ENCODE measurements at regions not wholly inside any gene's neighbourhood (a gene's known extent, or its start where the extent isn't known, plus 50 kb on each side); places are given as distances from the start of the nearest gene placed in this dataset.

DNA sequence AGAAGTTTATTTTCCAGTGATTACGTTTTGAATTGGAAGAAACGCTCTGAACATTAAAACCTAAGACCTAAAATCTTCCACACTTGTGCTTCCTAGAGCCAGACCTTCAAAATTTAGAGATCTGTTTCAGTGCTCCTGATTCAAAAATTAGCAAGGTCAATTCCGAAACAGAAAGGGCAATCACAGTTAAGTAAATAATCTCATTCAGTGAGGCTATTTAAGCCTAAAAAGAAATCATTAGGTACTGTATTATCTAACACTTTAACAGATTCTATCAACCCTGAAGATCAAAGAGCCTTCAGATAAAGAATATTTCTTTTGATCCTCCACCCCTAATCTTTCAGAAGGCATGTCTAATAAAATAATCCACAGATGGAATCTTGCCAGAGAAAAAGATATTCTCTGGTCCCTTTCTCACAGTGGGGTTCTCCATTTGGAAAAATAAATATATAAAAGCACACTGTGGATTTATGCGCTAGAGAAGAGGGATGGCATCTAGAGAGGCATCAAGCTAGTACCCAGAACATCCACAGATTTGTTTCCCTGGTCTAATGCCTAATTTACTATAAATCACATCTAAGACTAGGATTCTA is 54.4 kb downstream of the ZZZ3 start:
- no peak for TF ChIP-seq POLR2AphosphoS2 (IDR thresholded peaks at IDR 0.05; ENCODE audit: low read length)
- TF ChIP-seq GTF2F1 (IDR thresholded peaks at IDR 0.05; ENCODE audit: low read depth, low read length) = no peak
- no peak for TF ChIP-seq ZNF121 (CRISPR knock-in tag; conservative IDR thresholded peaks at IDR 0.05)
- TF ChIP-seq PHB (CRISPR knock-in tag; IDR thresholded peaks at IDR 0.05) = no peak
- no peak for TF ChIP-seq SMC3 (conservative IDR thresholded peaks at IDR 0.05; ENCODE audit: insufficient read depth, low read depth, low read length)
- no peak for TF ChIP-seq LARP7 (IDR thresholded peaks at IDR 0.05)
- no peak for TF ChIP-seq NR2C1 (IDR thresholded peaks at IDR 0.05)
- no peak for TF ChIP-seq NR2C1 (tag; IDR thresholded peaks at IDR 0.05)
- TF ChIP-seq NR2C2 (CRISPR knock-in tag; IDR thresholded peaks at IDR 0.05) = no peak
- TF ChIP-seq NR2C2 (tag; IDR thresholded peaks at IDR 0.05) = no peak
- no peak for TF ChIP-seq RBBP5 (IDR thresholded peaks at IDR 0.05; ENCODE audit: borderline replicate concordance, insufficient read depth, low read length, poor library complexity, severe bottlenecking)

All from K562 (cell line).